NCI-H460 (cell line): ENCODE measurements at regions not wholly inside any gene's neighbourhood (a gene's known extent, or its start where the extent isn't known, plus 50 kb on each side); places are given as distances from the start of the nearest gene placed in this dataset.

Experiments
- DNase-seq: peaks from one replicate; pipeline ENCODE4 v3.0.0-alpha.2; 2016; ENCODE audit warnings: low read depth; ENCODE audit errors: extremely low read depth
- small RNA-seq, 2 experiments: library from RNA; depleted of rRNA; stranded (forward); fragments of <200 nt; gene quantifications; one replicate each; pipeline ENCODE3, GENCODE V24; 2014

DNA sequence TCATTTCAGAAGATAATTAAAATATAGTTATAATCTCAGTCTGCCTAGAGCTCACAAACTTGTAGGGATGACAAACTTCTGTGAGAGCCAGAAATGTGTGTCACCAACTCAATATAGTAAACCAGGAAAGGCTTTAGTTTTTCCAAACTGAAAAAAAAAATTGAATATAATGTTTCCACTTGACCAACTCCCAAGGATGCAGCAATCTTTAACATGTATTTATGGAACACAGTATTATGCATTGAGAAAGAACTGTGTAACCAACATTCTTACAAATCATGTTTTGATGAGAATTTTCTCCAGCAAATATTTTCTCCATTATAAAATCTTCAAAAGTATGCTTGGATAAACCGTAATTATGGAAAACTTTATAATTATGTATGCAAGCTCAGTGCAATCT is 50.1 kb upstream of the KLF12 start:
- no peak for DNase-seq

Small RNA genes lying in the stretch of these regions (small RNA-seq; reads per million reads assigned to genes)
- 0 reads per million in 2 experiments for gene RNU6-38P
- 0 reads per million in 2 experiments for gene RNY1P5
